ENCODE measurements at regions not wholly inside any gene's neighbourhood (a gene's known extent, or its start where the extent isn't known, plus 50 kb on each side); places are given as distances from the start of the nearest gene placed in this dataset.

GRCh38 chr3:187946163-187946691 is 201.0 kb upstream of the BCL6 start:
- Histone ChIP-seq H3K27ac (no peak overlapping the region), H3K4me1 (peaks cover 18% of the 10 kb centered on the region), H3K9me3 (no peaks in the 10 kb centered on the region), H3K27me3 (ENCODE audit: low read depth) (no peaks in the 10 kb centered on the region), H3K4me3 (no peak overlapping the region), H3K36me3 (no peaks in the 10 kb centered on the region)
- TF ChIP-seq CTCF (IDR thresholded peaks at IDR 0.05), result no peak
- intact Hi-C loops (cut with DNase I), result no loop called here
- ATAC-seq (no peak), DNase-seq (no peak)

- no peak for ATAC-seq
- no peak for DNase-seq
- Histone ChIP-seq H3K36me3 (no peaks in the 10 kb centered on the region), H3K27me3 (ENCODE audit: low read depth) (no peaks in the 10 kb centered on the region), H3K4me1 (peaks cover 25% of the 10 kb centered on the region), H3K9me3 (no peaks in the 10 kb centered on the region), H3K27ac (no peak overlapping the region), H3K4me3 (no peak overlapping the region)
- intact Hi-C loops (cut with DNase I), result no loop called here
- TF ChIP-seq CTCF (IDR thresholded peaks at IDR 0.05), result no peak
These were observed 201.7 kb upstream of the BCL6 start for GRCh38 chr3:187946981-187947380.

- intact Hi-C loops (cut with DNase I), result no loop called here
- Histone ChIP-seq H3K4me3 (no peak overlapping the region), H3K9me3 (no peaks in the 10 kb centered on the region), H3K27ac (no peak overlapping the region), H3K36me3 (no peaks in the 10 kb centered on the region), H3K4me1 (peaks cover 22% of the 10 kb centered on the region), H3K27me3 (ENCODE audit: low read depth) (no peaks in the 10 kb centered on the region)
- no peak for TF ChIP-seq CTCF (IDR thresholded peaks at IDR 0.05)
- DNase-seq, result no peak
- ATAC-seq, result no peak
These were observed 202.8 kb upstream of the BCL6 start for GRCh38 chr3:187947927-187948682.

- intact Hi-C loops (cut with DNase I), result no loop called here
These were observed 204.0 kb upstream of the BCL6 start for GRCh38 chr3:187949093-187949820.

GRCh38 chr3:187950671-187951070 is 203.3 kb upstream of the LPP start:
- intact Hi-C loops (cut with DNase I), result no loop called here
- Histone ChIP-seq H3K27ac (no peak overlapping the region), H3K4me3 (no peak overlapping the region), H3K9me3 (no peaks in the 10 kb centered on the region), H3K4me1 (peaks cover 14% of the 10 kb centered on the region), H3K27me3 (ENCODE audit: low read depth) (no peaks in the 10 kb centered on the region), H3K36me3 (no peaks in the 10 kb centered on the region)
- TF ChIP-seq CTCF (IDR thresholded peaks at IDR 0.05), result no peak
- no peak for ATAC-seq
- DNase-seq, result no peak

More at GRCh38 chr3:187949093-187949820, 204.0 kb upstream of the BCL6 start:
- no peaks in the 10 kb centered on the region for H3K27me3 ChIP-seq (ENCODE audit: low read depth)
- no peaks in the 10 kb centered on the region for H3K36me3 ChIP-seq
- TF ChIP-seq CTCF (IDR thresholded peaks at IDR 0.05), result no peak
- DNase-seq (no peak), ATAC-seq (no peak)
- H3K27ac ChIP-seq, result no peak overlapping the region
- no peak overlapping the region for H3K4me3 ChIP-seq
- no peaks in the 10 kb centered on the region for H3K9me3 ChIP-seq
- peaks cover 12% of the 10 kb centered on the region for H3K4me1 ChIP-seq

Data from lower lobe of right lung (tissue), 2 donors.